Inferior parietal cortex (tissue), 1 donor: ENCODE measurements at regions not wholly inside any gene's neighbourhood (a gene's known extent, or its start where the extent isn't known, plus 50 kb on each side); places are given as distances from the start of the nearest gene placed in this dataset.
"Not testable (repeated sequence)": the region's sequence is repeated elsewhere in the genome, so short reads cannot be mapped to it uniquely, and the experiment has no call there.

Source experiments
- DNase-seq: peaks from one replicate; pipeline ENCODE4 v3.0.0-alpha.2; 2016; ENCODE audit errors: extremely low spot score

GRCh38 chr4:82077471-82077995, 296.3 kb downstream of the HNRNPD start:
- not testable (repeated sequence) for DNase-seq

DNA sequence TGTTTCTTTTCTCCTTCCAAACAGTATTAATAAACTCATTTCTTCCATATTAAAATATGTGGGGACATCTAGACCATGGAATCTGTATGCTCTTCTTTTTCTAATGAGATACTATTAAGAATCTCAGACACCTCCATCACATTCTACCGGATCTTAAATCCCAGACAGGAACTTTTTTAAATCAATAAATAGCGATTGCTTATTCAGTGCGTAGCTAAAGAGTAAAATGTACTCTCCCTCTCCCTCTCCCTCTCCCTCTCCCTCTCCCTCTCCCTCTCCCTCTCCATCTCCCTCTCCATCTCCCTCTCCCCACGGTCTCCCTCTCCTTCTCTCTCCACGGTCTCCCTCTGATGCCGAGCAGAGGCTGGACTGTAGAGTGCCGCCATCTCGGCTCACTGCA, 297.0 kb downstream of the HNRNPD start:
- DNase-seq, result no peak

GRCh38 chr4:82076359-82076758, 297.4 kb downstream of the HNRNPD start:
- DNase-seq, result no peak

GRCh38 chr4:82071951-82072350, 301.8 kb downstream of the HNRNPD start:
- DNase-seq, result no peak

DNA sequence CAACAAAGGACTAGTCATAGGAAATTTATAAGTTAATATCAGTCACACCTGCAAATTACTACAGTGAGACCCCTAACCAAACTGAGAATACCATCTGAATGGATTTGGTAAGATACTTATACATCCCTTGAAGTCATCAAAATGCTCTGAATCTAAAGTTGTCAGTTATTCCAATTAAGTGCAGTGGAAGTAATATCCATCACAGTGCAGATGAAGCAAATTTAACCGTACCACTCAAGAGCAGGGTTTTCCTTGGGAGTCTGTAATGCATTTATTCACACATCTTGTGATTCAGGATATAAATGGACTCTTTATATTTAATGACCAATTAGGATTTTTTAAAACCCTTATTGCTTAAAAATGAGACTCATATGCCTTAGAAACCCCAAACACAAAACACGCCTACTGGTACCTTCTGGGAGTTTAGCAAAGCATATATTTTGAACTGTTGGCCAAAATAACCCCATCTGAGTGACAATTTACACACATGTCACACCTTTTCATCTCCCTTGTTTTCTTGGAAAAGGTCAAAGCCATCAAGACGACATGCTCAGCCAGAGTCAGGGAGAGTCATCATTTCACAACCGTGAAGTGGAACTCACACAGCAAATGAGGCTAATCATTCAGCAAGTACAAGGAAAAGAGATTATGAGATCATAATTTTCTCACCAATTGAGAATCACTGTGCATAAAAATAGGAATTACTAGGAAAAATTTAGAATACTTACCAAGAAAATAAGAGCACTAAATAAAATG, 303.7 kb downstream of the HNRNPD start:
- DNase-seq, result no peak

DNA sequence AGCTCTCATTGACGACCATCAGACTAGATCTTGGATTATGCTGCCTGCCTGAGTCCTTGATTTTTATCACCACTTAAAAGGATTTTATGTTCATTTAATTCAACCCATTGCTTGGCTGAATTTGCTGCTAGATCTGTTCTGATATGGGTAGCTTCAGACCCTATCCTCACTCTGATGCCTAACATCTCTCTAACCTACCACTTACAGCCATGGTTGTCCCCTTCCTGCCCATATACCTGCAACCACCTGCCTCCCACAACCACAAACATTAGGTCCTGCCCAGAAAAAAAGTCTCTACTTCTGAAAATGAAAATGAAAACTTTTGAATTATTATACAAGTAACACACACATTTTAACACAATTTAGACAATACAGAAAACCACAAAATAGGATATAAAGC, 310.8 kb downstream of the HNRNPD start:
- DNase-seq, result no peak

- no peak for DNase-seq
Measured at GRCh38 chr4:82057990-82058544, 315.7 kb downstream of the HNRNPD start.

DNA sequence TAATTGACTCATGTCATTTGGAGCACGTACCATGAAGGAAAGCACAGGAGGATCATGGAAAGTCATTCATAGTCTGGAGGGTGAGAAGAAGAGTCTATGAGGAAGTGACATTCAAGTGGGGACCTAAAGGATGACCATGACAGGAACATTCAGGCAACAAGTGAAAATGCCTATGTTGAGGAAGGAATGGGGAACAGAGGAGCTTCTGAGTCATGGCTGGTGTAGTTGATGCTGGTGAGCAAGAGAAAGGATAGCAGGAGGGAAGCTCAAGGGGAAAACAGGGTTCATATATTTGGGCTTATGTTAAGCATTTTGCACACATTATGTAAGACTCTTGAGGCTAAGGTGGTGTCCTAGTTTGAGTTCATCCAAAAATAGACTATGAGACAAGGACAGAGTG, 318.6 kb downstream of the HNRNPD start:
- no peak for DNase-seq

DNA sequence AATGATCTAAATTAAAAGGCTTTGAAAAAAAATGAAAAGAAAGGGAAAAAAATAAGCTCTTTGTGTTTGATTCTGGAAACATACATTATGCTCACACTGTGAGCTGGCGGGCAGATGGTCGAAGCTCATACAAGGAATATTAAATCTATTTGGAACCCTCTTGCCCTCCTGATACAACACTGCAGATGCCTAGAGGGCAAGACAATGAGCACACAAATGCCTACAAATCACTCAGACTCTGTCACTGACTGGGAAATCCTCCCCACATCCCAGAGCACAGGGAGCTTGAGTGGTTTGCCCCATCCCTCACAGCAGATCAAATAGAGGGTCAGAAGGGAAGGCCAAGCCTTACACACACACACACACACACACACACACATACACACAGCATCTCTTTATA, 320.4 kb downstream of the HNRNPD start:
- DNase-seq, result no peak

DNA sequence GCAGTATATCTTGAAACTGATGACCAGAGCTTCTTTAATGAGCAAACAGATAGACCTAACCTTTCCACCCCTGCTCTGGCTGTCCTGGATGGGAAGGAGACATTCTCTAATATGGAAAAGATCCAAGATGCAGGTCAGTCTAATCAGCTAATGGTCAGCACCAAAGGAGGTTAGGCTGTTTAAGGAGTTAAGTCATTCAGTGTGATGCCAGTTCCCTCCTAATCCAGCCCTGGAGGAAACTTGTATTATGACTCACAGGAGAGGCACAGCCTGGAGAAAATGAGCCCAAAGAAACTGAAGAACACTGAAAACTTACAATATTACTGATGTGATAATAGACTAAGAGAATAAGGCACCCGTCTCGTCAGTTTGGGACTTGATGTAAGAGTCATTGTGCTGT, 323.0 kb downstream of the HNRNPD start:
- DNase-seq, result no peak

GRCh38 chr4:82049294-82049693, 324.5 kb downstream of the HNRNPD start:
- DNase-seq, result no peak

DNA sequence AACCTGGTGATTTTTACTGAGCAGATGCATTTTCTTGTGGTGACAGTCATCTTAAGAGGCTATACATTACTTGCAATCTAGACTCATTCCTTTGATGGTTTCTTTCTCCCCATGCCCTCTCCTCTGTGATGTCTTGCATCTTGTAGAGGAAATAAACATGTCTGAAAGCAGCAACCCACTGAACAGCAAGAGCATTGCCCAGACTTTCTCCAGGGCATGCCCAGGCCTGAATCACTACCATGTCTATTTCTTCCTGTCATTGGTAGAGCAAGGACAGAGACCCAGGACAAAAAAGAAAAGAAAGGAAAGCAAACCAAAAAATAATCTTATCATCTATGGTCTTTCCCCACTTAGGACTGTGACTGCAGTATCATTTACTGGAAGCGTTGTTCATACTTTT, 326.1 kb downstream of the HNRNPD start:
- no peak for DNase-seq

DNA sequence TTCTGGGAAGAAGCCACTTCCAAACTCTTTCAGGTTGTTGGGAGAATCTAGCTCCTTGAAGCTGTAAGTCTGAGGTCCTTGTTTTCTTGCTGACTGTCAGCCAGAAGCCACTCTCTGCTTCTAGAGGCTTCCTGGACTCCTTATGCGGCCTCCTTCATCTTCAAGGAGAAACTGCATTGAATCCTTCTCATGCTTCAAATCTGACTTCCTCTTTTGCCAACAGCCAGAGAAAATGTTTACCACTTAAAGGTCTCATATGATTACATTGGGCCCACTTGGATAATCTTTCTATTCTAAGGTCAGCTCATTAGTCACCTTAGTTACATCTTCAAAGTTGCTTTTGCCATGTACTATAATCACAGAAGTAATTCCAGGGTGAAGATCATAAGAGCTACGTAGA, 327.0 kb downstream of the HNRNPD start:
- DNase-seq, result no peak

DNA sequence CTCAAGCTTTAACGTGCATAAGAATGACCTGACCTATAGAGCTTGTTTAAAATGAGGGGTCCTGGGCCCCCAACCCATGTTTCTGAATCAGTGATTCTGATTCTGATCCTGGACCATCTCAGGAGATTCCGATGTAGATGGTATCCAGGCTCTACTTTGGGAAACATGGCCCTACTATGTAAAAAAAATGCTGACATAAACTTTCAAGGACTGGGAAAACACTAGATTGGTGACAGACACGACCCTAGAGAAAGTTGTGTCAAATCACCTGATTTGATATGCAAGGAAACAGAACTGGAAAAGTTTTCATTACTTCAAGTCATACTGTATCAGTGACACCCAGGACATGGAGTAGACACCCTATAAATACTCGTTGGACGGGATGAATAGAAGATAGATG, 328.5 kb downstream of the HNRNPD start:
- no peak for DNase-seq

GRCh38 chr4:82044141-82044993, 329.4 kb downstream of the HNRNPD start:
- DNase-seq, result no peak

DNA sequence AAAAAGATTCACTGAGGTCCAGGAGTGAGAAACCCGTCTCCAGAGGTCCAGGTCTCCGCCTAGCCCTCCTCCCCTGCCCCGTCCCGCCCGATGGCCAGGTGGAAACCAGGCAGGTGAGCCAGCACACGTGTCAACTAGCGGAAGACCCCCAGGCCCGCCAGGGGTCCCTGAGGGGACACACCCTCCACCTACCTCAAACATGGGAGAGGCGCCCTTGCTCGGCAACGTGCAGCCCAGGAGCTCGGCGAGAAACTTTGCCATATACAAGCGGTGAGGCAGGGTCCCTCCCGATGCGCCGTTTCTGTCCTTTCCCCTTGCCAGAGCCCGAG, 330.0 kb downstream of the HNRNPD start:
- no peak for DNase-seq

DNA sequence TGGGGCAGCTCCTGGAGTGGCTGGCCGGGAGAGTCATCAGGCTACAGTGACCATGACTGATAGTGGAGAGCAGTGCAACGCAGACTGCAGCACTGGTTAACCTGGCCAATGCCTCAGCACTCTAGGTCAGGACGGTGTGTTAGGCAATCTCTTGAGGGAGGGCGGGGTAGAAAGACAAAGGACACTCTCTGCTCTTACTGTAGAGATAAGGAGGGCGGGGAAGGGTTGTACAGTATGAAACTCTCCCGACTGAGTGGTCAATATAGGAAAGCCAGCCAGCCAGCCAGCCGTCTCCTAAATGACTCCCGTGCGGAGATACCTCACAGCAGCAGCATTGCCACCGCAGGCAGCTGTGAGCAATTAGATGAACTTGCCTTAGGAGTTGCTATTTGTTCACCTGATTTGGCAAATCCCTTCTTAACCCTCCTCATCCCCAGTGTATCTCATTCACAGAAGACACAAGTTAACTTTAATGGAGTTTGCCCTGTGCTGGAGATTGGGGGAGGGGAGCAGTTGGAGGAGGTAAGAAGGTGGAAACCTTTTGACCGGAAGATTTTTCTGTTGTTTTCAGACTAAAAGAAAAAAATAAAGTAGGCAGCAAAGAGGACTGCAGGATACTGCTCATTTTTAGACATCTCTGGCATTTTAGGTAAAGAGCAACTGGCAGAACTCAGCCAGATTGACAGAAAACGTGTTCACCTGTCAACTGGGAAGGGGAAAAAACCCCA, 330.5 kb downstream of the HNRNPD start:
- DNase-seq, result no peak

GRCh38 chr4:82042042-82042441, 331.7 kb downstream of the HNRNPD start:
- no peak for DNase-seq

- DNase-seq, result no peak
Measured at GRCh38 chr4:82038936-82039335, 334.9 kb downstream of the HNRNPD start.

GRCh38 chr4:82036181-82036580, 337.6 kb downstream of the HNRNPD start:
- no peak for DNase-seq

DNA sequence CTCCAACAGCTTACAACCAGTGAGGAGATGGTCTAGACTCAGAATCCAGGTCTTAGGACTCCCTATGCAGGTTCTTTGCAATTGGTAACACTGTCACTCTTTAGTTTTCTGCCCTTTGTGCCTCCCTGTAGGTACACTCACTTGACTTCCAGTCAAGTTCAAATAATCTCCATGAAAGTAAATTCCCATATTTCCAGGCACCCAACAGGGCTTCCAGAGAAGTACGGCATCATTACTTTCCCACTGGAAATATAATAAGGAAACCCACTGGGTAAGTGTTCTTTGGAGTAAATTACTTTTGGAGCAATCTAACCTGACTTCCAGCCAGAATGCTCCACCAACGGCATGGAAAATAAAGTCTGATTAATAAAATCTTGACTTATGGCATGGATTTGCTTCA, 338.9 kb downstream of the HNRNPD start:
- no peak for DNase-seq

DNA sequence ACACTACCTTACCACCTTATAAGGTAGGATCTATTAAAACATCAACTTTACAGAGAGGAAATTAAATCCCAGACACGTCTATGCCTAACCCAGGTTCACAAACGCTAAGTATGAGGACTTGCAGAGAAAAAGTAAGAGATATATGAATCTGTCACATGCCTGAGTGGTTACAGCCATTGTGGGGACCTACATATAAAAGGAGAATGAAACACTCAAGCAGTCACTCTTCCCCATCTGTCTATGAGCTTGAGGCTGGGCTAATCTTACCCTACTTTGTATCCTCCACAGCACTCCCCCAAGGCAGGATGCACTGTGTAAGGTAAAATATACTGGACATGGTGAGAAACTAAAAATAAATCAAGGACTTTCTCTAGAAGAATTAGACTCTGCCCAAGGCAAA, 339.9 kb downstream of the HNRNPD start:
- DNase-seq, result no peak
